ENCODE measurements at regions not wholly inside any gene's neighbourhood (a gene's known extent, or its start where the extent isn't known, plus 50 kb on each side); places are given as distances from the start of the nearest gene placed in this dataset.

- TF ChIP-seq CTCF (optimal IDR thresholded peaks at IDR 0.05 in 1 of 3, IDR thresholded peaks at IDR 0.05 in 1 of 3, conservative IDR thresholded peaks at IDR 0.05 in 1 of 3; ENCODE audit: extremely low read depth in 1 of 3, insufficient read depth in 2 of 3, low read length in 3 of 3) (no peak), EZH2 (IDR thresholded peaks at IDR 0.05; ENCODE audit: low read length) (no peak)
- no peaks in the 10 kb centered on the region for H3K9me3 ChIP-seq (ENCODE audit: control insufficient read depth, low read depth, low read length)
- no peaks in the 10 kb centered on the region for H3K79me2 ChIP-seq (ENCODE audit: control insufficient read depth, insufficient read depth, low read length)
- DNase-seq (ENCODE audit: low read depth, low spot score) (no peak), FAIRE-seq (no peak)
- no peak overlapping the region for H3K4me2 ChIP-seq (ENCODE audit: control insufficient read depth, extremely low read depth, insufficient read depth, low read depth, low read length)
- H3K9ac ChIP-seq (ENCODE audit: control insufficient read depth, extremely low read depth, insufficient read depth, low read length), result no peak overlapping the region
- dilution Hi-C loops (cut with MboI; ENCODE audit: extremely low pct_ligation_motif_present, low sequenced_read_pairs), result no loop called here
- H4K20me1 ChIP-seq (ENCODE audit: control insufficient read depth, extremely low read depth, insufficient read depth, low read length), result no peaks in the 10 kb centered on the region
- H3K27me3 ChIP-seq (ENCODE audit: control insufficient read depth, extremely low read depth, insufficient read depth, low read length), result no peaks in the 10 kb centered on the region
- H3K9me1 ChIP-seq (ENCODE audit: control insufficient read depth, extremely low read depth, insufficient read depth, low read length), result no peaks in the 10 kb centered on the region
- no peak overlapping the region for H3K27ac ChIP-seq (ENCODE audit: control insufficient read depth, insufficient read depth, low read length)
- no peaks in the 10 kb centered on the region for H3K4me1 ChIP-seq (ENCODE audit: control insufficient read depth, extremely low read depth, insufficient read depth, low read length)
- no peak overlapping the region for H2AFZ ChIP-seq (ENCODE audit: control insufficient read depth, low read length)
- no peak overlapping the region for H3K4me3 ChIP-seq (ENCODE audit: control insufficient read depth in 2 of 3, extremely low read depth in 1 of 3, insufficient read depth in 2 of 3, low read depth in 1 of 3, low read length in 3 of 3)
- no peaks in the 10 kb centered on the region for H3K36me3 ChIP-seq (ENCODE audit: control insufficient read depth in 2 of 2, extremely low read depth in 1 of 2, insufficient read depth in 2 of 2, low read length in 2 of 2)
Measured at GRCh38 chr2:128755695-128756364, 437.2 kb upstream of the HS6ST1 start.

GRCh38 chr2:128756365-128756717, 437.7 kb upstream of the HS6ST1 start:
- no peak overlapping the region for H2AFZ ChIP-seq (ENCODE audit: control insufficient read depth, low read length)
- no peaks in the 10 kb centered on the region for H3K9me3 ChIP-seq (ENCODE audit: control insufficient read depth, low read depth, low read length)
- dilution Hi-C loops (cut with MboI; ENCODE audit: extremely low pct_ligation_motif_present, low sequenced_read_pairs), result no loop called here
- no peaks in the 10 kb centered on the region for H4K20me1 ChIP-seq (ENCODE audit: control insufficient read depth, extremely low read depth, insufficient read depth, low read length)
- H3K36me3 ChIP-seq (ENCODE audit: control insufficient read depth in 2 of 2, extremely low read depth in 1 of 2, insufficient read depth in 2 of 2, low read length in 2 of 2), result no peaks in the 10 kb centered on the region
- no peak overlapping the region for H3K9ac ChIP-seq (ENCODE audit: control insufficient read depth, extremely low read depth, insufficient read depth, low read length)
- no peak overlapping the region for H3K4me3 ChIP-seq (ENCODE audit: control insufficient read depth in 2 of 3, extremely low read depth in 1 of 3, insufficient read depth in 2 of 3, low read depth in 1 of 3, low read length in 3 of 3)
- TF ChIP-seq CTCF (optimal IDR thresholded peaks at IDR 0.05 in 1 of 3, IDR thresholded peaks at IDR 0.05 in 1 of 3, conservative IDR thresholded peaks at IDR 0.05 in 1 of 3; ENCODE audit: extremely low read depth in 1 of 3, insufficient read depth in 2 of 3, low read length in 3 of 3), result no peak
- TF ChIP-seq EZH2 (IDR thresholded peaks at IDR 0.05; ENCODE audit: low read length), result no peak
- DNase-seq (ENCODE audit: low read depth, low spot score) (no peak), FAIRE-seq (no peak)
- no peaks in the 10 kb centered on the region for H3K79me2 ChIP-seq (ENCODE audit: control insufficient read depth, insufficient read depth, low read length)
- no peaks in the 10 kb centered on the region for H3K4me1 ChIP-seq (ENCODE audit: control insufficient read depth, extremely low read depth, insufficient read depth, low read length)
- H3K27me3 ChIP-seq (ENCODE audit: control insufficient read depth, extremely low read depth, insufficient read depth, low read length), result no peaks in the 10 kb centered on the region
- no peak overlapping the region for H3K4me2 ChIP-seq (ENCODE audit: control insufficient read depth, extremely low read depth, insufficient read depth, low read depth, low read length)
- H3K9me1 ChIP-seq (ENCODE audit: control insufficient read depth, extremely low read depth, insufficient read depth, low read length), result no peaks in the 10 kb centered on the region
- H3K27ac ChIP-seq (ENCODE audit: control insufficient read depth, insufficient read depth, low read length), result no peak overlapping the region
